ENCODE measurements at regions not wholly inside any gene's neighbourhood (a gene's known extent, or its start where the extent isn't known, plus 50 kb on each side); places are given as distances from the start of the nearest gene placed in this dataset.

DNA sequence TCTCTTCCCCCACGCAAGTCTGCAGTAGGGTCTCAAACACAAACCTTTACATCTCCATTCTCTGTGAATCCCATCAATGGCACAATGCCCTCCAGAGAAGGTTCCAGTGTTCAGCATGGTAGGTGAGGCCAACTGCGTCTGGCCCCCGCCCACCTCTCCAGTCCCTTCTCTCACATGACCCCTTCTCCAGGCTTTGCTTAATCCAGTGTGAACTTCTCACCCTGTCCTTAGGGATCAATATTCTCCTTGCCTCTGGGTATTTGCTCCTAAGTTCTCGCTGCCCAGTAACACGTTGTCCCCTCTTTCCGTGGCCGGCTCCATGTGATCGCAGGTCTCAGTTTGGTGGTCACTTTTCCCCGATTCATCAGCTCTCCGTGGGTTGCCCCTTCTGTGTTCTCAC, 225.1 kb upstream of the PMEPA1 start:
- no peak overlapping the region for H3K4me3 ChIP-seq
- no peaks in the 10 kb centered on the region for H3K36me3 ChIP-seq (replicated peaks in 1 of 2)
- WGBS, 4 donors = 76 to 90% (median 79%) methylated on average over 10 of the region's 10 CpGs
- no peaks in the 10 kb centered on the region for H3K4me1 ChIP-seq (replicated peaks in 1 of 2)
- H3K27ac ChIP-seq = no peak overlapping the region
- no peaks in the 10 kb centered on the region for H3K27me3 ChIP-seq
- H3K9me3 ChIP-seq (replicated peaks in 1 of 3) = no peaks in the 10 kb centered on the region
- TF ChIP-seq, protein P1, sequence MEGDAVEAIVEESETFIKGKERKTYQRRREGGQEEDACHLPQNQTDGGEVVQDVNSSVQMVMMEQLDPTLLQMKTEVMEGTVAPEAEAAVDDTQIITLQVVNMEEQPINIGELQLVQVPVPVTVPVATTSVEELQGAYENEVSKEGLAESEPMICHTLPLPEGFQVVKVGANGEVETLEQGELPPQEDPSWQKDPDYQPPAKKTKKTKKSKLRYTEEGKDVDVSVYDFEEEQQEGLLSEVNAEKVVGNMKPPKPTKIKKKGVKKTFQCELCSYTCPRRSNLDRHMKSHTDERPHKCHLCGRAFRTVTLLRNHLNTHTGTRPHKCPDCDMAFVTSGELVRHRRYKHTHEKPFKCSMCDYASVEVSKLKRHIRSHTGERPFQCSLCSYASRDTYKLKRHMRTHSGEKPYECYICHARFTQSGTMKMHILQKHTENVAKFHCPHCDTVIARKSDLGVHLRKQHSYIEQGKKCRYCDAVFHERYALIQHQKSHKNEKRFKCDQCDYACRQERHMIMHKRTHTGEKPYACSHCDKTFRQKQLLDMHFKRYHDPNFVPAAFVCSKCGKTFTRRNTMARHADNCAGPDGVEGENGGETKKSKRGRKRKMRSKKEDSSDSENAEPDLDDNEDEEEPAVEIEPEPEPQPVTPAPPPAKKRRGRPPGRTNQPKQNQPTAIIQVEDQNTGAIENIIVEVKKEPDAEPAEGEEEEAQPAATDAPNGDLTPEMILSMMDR (IDR thresholded peaks at IDR 0.05) = no peak
- no peak for TF ChIP-seq POLR2A (IDR thresholded peaks at IDR 0.05)
- intact Hi-C loops (cut with DNase I) = no loop called here
- DNase-seq = no peak

DNA sequence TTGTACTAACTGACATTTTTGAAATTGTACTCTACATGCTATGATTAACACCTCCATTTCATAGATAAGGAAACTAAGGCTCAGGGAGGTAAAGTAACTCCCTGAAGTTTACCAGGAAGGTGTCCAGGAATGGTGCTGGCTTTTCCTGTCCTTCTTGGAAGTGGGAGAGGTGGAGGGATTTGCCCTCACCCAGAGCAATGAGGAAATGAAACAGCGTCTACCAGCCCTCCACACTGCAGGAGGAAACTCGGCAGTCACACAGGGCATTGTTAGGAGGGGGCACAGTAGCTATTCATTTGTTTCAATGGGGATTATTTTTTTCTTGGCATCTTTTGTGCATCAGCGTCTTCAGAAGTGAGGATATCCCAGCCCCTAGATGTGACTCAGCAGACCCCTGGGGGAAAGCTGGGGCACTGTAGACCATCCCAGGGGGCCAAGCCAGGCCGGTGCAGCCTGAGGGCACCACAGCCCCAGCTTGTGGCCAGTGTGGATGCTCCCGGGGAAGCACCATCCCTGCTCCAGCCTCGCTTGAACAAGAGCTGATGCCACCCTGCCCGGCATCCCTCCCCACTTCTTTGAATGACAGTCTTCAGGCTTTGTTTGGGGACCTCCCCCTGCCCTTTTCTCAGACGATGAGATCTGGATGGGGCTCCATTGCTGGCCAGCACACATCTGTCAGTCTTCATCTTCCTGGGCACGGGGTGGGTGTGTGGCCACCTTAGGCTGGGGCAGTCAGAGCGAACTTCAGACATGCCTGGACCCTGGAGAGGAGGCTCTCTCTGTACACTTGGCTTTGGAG, 224.4 kb upstream of the PMEPA1 start:
- TF ChIP-seq, protein P1 (IDR thresholded peaks at IDR 0.05) = no peak
- no peak for TF ChIP-seq POLR2A (IDR thresholded peaks at IDR 0.05)
- Histone ChIP-seq H3K4me3 (no peak overlapping the region), H3K36me3 (replicated peaks in 1 of 2) (no peaks in the 10 kb centered on the region), H3K9me3 (replicated peaks in 1 of 3) (no peaks in the 10 kb centered on the region), H3K27me3 (no peaks in the 10 kb centered on the region), H3K27ac (no peak overlapping the region), H3K4me1 (replicated peaks in 1 of 2) (no peaks in the 10 kb centered on the region)
- 62 to 83% (median 65%) methylated on average over 7 to 10 of the region's 10 CpGs for WGBS, 4 donors
- intact Hi-C loops (cut with DNase I) = no loop called here
- no peak for DNase-seq

DNA sequence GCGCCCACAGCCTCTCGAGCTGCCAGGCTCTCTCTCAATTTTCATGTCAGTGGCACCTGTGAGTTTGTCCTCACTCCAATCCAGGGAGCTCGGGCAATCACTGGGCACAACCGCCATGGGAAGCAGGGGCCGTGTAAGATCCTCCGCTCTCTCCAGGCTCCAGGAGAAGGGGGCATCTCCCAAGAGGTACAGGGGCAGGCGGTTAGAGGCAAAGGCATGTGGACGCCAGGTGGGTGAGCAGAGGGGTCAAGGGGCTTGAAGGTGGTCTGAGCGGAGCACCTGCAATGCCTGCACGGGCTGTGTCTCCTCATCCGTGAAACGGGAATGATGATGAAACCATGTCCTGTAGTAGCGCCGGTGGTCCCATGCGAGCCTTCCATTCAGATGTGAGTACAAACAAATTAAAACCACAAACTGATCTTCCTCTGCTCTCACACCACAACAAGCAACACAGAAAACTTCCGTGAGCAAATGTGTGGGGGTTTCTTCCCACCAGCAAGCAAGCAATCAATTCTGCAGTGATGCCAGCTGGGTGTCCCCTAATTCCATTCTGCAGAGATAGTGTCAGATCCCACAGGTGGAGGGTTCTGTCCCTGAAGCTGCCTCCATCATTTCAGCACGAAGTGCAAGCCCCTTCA, 222.5 kb upstream of the PMEPA1 start:
- no peaks in the 10 kb centered on the region for H3K9me3 ChIP-seq (replicated peaks in 1 of 3)
- H3K27ac ChIP-seq = no peak overlapping the region
- no peaks in the 10 kb centered on the region for H3K27me3 ChIP-seq
- H3K4me1 ChIP-seq (replicated peaks in 1 of 2) = no peaks in the 10 kb centered on the region
- WGBS, 4 donors = 72 to 78% (median 73%) methylated on average over 11 to 17 of the region's 17 CpGs
- intact Hi-C loops (cut with DNase I) = no loop called here
- H3K36me3 ChIP-seq (replicated peaks in 1 of 2) = no peaks in the 10 kb centered on the region
- TF ChIP-seq POLR2A (IDR thresholded peaks at IDR 0.05) = no peak
- TF ChIP-seq, protein P1 (IDR thresholded peaks at IDR 0.05) = no peak
- DNase-seq = no peak
- H3K4me3 ChIP-seq = no peak overlapping the region

DNA sequence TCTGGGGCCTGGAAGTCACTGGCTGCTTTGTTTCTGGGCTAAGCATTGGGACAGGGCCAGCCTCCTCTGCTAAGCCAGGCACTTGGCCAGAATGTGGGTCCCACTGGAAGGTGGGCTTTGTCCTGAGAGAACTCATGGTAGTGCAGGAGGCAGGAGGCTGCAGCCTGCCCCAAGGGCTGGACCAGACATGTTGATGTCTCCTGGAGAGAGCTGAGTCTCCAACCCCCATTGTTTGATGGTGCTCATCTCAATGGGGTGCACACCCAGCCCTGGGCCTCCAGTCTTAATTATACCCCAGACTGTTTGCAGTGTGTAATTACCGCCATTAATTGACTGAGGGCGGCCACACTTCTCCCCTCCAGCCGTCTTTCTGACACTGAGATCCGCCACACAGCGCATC, 220.5 kb upstream of the PMEPA1 start:
- 71 to 80% (median 77%) methylated on average over 5 of the region's 5 CpGs for WGBS, 4 donors
- intact Hi-C loops (cut with DNase I) = no loop called here

More for the DNA sequence above, 220.5 kb upstream of the PMEPA1 start:
- no peaks in the 10 kb centered on the region for H3K36me3 ChIP-seq (replicated peaks in 1 of 2)
- H3K27me3 ChIP-seq = no peaks in the 10 kb centered on the region
- DNase-seq = no peak
- TF ChIP-seq, protein P1 (IDR thresholded peaks at IDR 0.05) = no peak
- TF ChIP-seq POLR2A (IDR thresholded peaks at IDR 0.05) = no peak
- no peaks in the 10 kb centered on the region for H3K9me3 ChIP-seq (replicated peaks in 1 of 3)
- H3K27ac ChIP-seq = no peak overlapping the region
- H3K4me1 ChIP-seq (replicated peaks in 1 of 2) = no peaks in the 10 kb centered on the region
- H3K4me3 ChIP-seq = no peak overlapping the region
